ENCODE measurements at regions not wholly inside any gene's neighbourhood (a gene's known extent, or its start where the extent isn't known, plus 50 kb on each side); places are given as distances from the start of the nearest gene placed in this dataset.

GRCh38 chr5:89883967-89884366 is 525.6 kb downstream of the CETN3 start:
- no peak for TF ChIP-seq POLR2AphosphoS5 (IDR thresholded peaks at IDR 0.05; ENCODE audit: low read depth, low read length)
- TF ChIP-seq SPI1 (IDR thresholded peaks at IDR 0.05; ENCODE audit: low read depth, low read length): no peak
- TF ChIP-seq POU2F2 (IDR thresholded peaks at IDR 0.05; ENCODE audit: low read depth, low read length): no peak
- TF ChIP-seq POLR2A (IDR thresholded peaks at IDR 0.05; ENCODE audit: low read depth, low read length): no peak
- FAIRE-seq (no peak), DNase-seq (ENCODE audit: insufficient read length, low spot score) (no peak)

GRCh38 chr5:89878140-89879132 is 531.1 kb downstream of the CETN3 start:
- no peak for TF ChIP-seq PAX5 (IDR thresholded peaks at IDR 0.05; ENCODE audit: insufficient read depth, low read length, severe bottlenecking)
- no peak for TF ChIP-seq POU2F2 (IDR thresholded peaks at IDR 0.05; ENCODE audit: low read depth, low read length)
- no peak for TF ChIP-seq TAF1 (IDR thresholded peaks at IDR 0.05; ENCODE audit: low read depth, low read length)
- TF ChIP-seq POLR2A (IDR thresholded peaks at IDR 0.05; ENCODE audit: low read depth, low read length): no peak
- TF ChIP-seq SPI1 (IDR thresholded peaks at IDR 0.05; ENCODE audit: low read depth, low read length): no peak
- no peak for TF ChIP-seq POLR2AphosphoS5 (IDR thresholded peaks at IDR 0.05; ENCODE audit: low read depth, low read length)
- DNase-seq (ENCODE audit: insufficient read length, low spot score): no peak
- no peak for FAIRE-seq

- FAIRE-seq (no peak), DNase-seq (ENCODE audit: insufficient read length, low spot score) (no peak)
- TF ChIP-seq POLR2A (IDR thresholded peaks at IDR 0.05; ENCODE audit: low read depth, low read length) (no peak), SPI1 (IDR thresholded peaks at IDR 0.05; ENCODE audit: low read depth, low read length) (no peak), POLR2AphosphoS5 (IDR thresholded peaks at IDR 0.05; ENCODE audit: low read depth, low read length) (no peak), PAX5 (IDR thresholded peaks at IDR 0.05; ENCODE audit: insufficient read depth, low read length, severe bottlenecking) (no peak), POU2F2 (IDR thresholded peaks at IDR 0.05; ENCODE audit: low read depth, low read length) (no peak)
Observed at GRCh38 chr5:89871906-89872305, 537.6 kb downstream of the CETN3 start.

GRCh38 chr5:89869346-89869745 is 540.2 kb downstream of the CETN3 start:
- FAIRE-seq (no peak), DNase-seq (ENCODE audit: insufficient read length, low spot score) (no peak)
- no peak for TF ChIP-seq SPI1 (IDR thresholded peaks at IDR 0.05; ENCODE audit: low read depth, low read length)

GRCh38 chr5:89866410-89866809 is 543.1 kb downstream of the CETN3 start:
- no peak for DNase-seq (ENCODE audit: insufficient read length, low spot score)
- FAIRE-seq: no peak
- no peak for TF ChIP-seq POU2F2 (IDR thresholded peaks at IDR 0.05; ENCODE audit: low read depth, low read length)
- no peak for TF ChIP-seq SPI1 (IDR thresholded peaks at IDR 0.05; ENCODE audit: low read depth, low read length)
- TF ChIP-seq PAX5 (IDR thresholded peaks at IDR 0.05; ENCODE audit: insufficient read depth, low read length, severe bottlenecking): no peak
- TF ChIP-seq POLR2A (IDR thresholded peaks at IDR 0.05; ENCODE audit: low read depth, low read length): no peak

GRCh38 chr5:89864941-89865340 is 544.6 kb downstream of the CETN3 start:
- TF ChIP-seq POLR2A (IDR thresholded peaks at IDR 0.05; ENCODE audit: low read depth, low read length) (no peak), SPI1 (IDR thresholded peaks at IDR 0.05; ENCODE audit: low read depth, low read length) (no peak), POU2F2 (IDR thresholded peaks at IDR 0.05; ENCODE audit: low read depth, low read length) (no peak), PAX5 (IDR thresholded peaks at IDR 0.05; ENCODE audit: insufficient read depth, low read length, severe bottlenecking) (no peak), POLR2AphosphoS5 (IDR thresholded peaks at IDR 0.05; ENCODE audit: low read depth, low read length) (no peak)
- FAIRE-seq: no peak
- no peak for DNase-seq (ENCODE audit: insufficient read length, low spot score)

GRCh38 chr5:89857790-89858189 is 551.8 kb downstream of the CETN3 start:
- no peak for TF ChIP-seq POLR2AphosphoS5 (IDR thresholded peaks at IDR 0.05; ENCODE audit: low read depth, low read length)
- no peak for TF ChIP-seq SPI1 (IDR thresholded peaks at IDR 0.05; ENCODE audit: low read depth, low read length)
- TF ChIP-seq PAX5 (IDR thresholded peaks at IDR 0.05; ENCODE audit: insufficient read depth, low read length, severe bottlenecking): no peak
- TF ChIP-seq POU2F2 (IDR thresholded peaks at IDR 0.05; ENCODE audit: low read depth, low read length): no peak
- TF ChIP-seq TAF1 (IDR thresholded peaks at IDR 0.05; ENCODE audit: low read depth, low read length): no peak
- no peak for TF ChIP-seq POLR2A (IDR thresholded peaks at IDR 0.05; ENCODE audit: low read depth, low read length)
- DNase-seq (ENCODE audit: insufficient read length, low spot score): no peak
- no peak for FAIRE-seq

GRCh38 chr5:89855417-89855816 is 554.1 kb downstream of the CETN3 start:
- TF ChIP-seq TAF1 (IDR thresholded peaks at IDR 0.05; ENCODE audit: low read depth, low read length): no peak
- TF ChIP-seq POLR2AphosphoS5 (IDR thresholded peaks at IDR 0.05; ENCODE audit: low read depth, low read length): no peak
- TF ChIP-seq POLR2A (IDR thresholded peaks at IDR 0.05; ENCODE audit: low read depth, low read length): no peak
- TF ChIP-seq SPI1 (IDR thresholded peaks at IDR 0.05; ENCODE audit: low read depth, low read length): no peak
- no peak for TF ChIP-seq POU2F2 (IDR thresholded peaks at IDR 0.05; ENCODE audit: low read depth, low read length)
- TF ChIP-seq PAX5 (IDR thresholded peaks at IDR 0.05; ENCODE audit: insufficient read depth, low read length, severe bottlenecking): no peak
- DNase-seq (ENCODE audit: insufficient read length, low spot score) (no peak), FAIRE-seq (no peak)

GRCh38 chr5:89851911-89852310 is 557.6 kb downstream of the CETN3 start:
- no peak for TF ChIP-seq POU2F2 (IDR thresholded peaks at IDR 0.05; ENCODE audit: low read depth, low read length)
- no peak for TF ChIP-seq TAF1 (IDR thresholded peaks at IDR 0.05; ENCODE audit: low read depth, low read length)
- TF ChIP-seq POLR2AphosphoS5 (IDR thresholded peaks at IDR 0.05; ENCODE audit: low read depth, low read length): no peak
- no peak for TF ChIP-seq PAX5 (IDR thresholded peaks at IDR 0.05; ENCODE audit: insufficient read depth, low read length, severe bottlenecking)
- TF ChIP-seq SPI1 (IDR thresholded peaks at IDR 0.05; ENCODE audit: low read depth, low read length): no peak
- TF ChIP-seq POLR2A (IDR thresholded peaks at IDR 0.05; ENCODE audit: low read depth, low read length): no peak
- DNase-seq (ENCODE audit: insufficient read length, low spot score) (no peak), FAIRE-seq (peak; percentile 38)

- no peak for FAIRE-seq
- no peak for DNase-seq (ENCODE audit: insufficient read length, low spot score)
Observed at GRCh38 chr5:89850513-89850865, 559.1 kb downstream of the CETN3 start.

More at GRCh38 chr5:89850513-89850865, 559.1 kb downstream of the CETN3 start:
- TF ChIP-seq SPI1 (IDR thresholded peaks at IDR 0.05; ENCODE audit: low read depth, low read length) (no peak), PAX5 (IDR thresholded peaks at IDR 0.05; ENCODE audit: insufficient read depth, low read length, severe bottlenecking) (no peak), TAF1 (IDR thresholded peaks at IDR 0.05; ENCODE audit: low read depth, low read length) (no peak), POLR2AphosphoS5 (IDR thresholded peaks at IDR 0.05; ENCODE audit: low read depth, low read length) (no peak), POU2F2 (IDR thresholded peaks at IDR 0.05; ENCODE audit: low read depth, low read length) (no peak)
